Fibroblast of mammary gland (primary cell): ENCODE measurements at regions not wholly inside any gene's neighbourhood (a gene's known extent, or its start where the extent isn't known, plus 50 kb on each side); places are given as distances from the start of the nearest gene placed in this dataset.
"Not testable (repeated sequence)": the region's sequence is repeated elsewhere in the genome, so short reads cannot be mapped to it uniquely, and the experiment has no call there.

Experiments used
- DNase-seq: peaks from one replicate; pipeline ENCODE4 v3.0.0-alpha.2; 2010; ENCODE audit warnings: low read depth
- H3K4me3 ChIP-seq: 2 replicates; pipeline ENCODE4 v1.5.1; 2011; ENCODE audit warnings: low read depth, mild to moderate bottlenecking, low read length, moderate library complexity; ENCODE audit not compliant: control insufficient read depth
- TF ChIP-seq, protein P1 (sequence below): conservative IDR thresholded peaks from 2 replicates; pipeline ENCODE4 v1.5.1; 2011; ENCODE audit warnings: low read depth, low read length, inconsistent platforms; ENCODE audit not compliant: control insufficient read depth, insufficient read depth

DNA sequence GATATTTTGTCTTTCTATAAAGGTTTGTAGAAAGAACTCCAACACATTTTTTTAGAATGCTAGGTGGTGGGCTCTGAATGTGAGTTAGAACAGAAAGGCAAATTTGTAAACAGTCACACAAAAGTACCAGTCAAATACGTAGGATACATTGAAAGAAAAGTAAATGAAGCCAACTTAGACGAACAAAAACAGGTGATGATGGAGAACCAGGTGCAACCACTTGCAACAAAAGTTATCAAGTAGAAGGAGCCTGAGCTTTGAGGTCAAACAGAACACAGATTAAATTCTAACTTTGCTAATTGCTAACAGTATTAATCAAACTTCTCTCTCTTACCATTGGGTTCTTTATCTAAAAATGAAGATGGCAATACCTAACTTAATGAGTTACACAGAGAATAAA lies 62.7 kb upstream of the DAPP1 start:
- DNase-seq: no peak
- H3K4me3 ChIP-seq: no peak overlapping the region
- TF ChIP-seq, protein P1, sequence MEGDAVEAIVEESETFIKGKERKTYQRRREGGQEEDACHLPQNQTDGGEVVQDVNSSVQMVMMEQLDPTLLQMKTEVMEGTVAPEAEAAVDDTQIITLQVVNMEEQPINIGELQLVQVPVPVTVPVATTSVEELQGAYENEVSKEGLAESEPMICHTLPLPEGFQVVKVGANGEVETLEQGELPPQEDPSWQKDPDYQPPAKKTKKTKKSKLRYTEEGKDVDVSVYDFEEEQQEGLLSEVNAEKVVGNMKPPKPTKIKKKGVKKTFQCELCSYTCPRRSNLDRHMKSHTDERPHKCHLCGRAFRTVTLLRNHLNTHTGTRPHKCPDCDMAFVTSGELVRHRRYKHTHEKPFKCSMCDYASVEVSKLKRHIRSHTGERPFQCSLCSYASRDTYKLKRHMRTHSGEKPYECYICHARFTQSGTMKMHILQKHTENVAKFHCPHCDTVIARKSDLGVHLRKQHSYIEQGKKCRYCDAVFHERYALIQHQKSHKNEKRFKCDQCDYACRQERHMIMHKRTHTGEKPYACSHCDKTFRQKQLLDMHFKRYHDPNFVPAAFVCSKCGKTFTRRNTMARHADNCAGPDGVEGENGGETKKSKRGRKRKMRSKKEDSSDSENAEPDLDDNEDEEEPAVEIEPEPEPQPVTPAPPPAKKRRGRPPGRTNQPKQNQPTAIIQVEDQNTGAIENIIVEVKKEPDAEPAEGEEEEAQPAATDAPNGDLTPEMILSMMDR: no peak

DNA sequence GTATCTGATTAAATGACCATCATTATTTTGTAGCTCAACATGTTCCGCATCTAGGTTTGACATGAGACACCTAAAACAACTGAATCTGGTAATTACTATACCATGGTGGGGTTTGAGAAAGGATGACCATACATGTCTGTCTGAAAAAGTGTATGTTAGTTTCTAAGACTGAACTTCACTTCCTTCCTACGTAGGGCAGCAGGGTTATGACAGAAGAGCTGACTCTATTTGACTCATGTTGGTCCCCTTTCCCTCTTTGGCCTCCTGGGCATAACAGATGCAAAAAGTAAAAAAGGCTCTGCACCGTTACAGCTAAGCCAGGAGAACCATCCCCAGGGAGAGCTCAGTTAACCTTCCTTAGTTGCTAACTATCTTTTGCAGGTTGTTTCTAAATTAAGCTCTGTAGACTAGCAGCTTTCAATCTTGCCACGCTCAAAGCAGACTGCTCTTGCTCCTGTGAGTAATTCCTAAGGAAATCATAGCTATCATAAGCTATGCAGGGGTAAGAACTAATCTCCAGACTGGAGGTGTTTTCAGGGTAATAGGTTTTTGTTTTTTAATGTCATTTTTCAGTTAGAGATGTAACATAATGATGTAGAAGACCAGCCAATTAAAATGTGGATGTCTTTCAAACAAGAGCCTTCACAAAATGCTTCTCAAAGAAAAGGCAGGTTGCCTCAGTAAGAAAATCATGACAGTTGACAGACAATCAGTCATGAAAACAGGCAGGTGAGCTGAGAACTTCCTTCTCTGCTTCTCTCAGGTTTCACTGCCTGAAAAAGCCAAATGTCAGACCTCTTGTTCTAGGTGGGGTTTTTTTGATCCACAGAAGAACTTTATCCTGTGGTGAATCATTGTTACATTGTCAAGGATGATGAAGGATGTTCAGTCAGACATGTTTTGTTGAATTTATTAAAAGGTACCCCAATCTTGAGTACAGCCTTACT lies 66.9 kb upstream of the DAPP1 start:
- no peak overlapping the region for H3K4me3 ChIP-seq
- TF ChIP-seq, protein P1: no peak

DNA sequence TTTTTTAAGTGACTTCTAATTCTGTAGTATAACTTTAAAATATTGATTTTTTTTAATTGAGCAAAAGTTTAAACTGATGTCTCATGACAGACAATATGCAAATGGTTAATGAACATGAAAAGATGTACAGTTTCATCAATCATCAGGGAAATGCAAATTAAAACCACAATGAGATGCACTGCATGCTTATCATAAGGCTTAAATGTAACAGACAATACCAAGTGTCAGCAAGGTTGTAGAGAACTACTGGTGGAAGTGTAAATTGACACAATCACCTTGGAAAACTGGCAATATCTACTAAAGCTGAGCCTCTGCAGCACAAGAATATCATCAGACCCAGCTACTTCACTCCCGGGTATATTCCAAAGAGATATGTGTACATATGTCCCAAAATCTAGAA lies 70.2 kb upstream of the DAPP1 start:
- DNase-seq: no peak
- TF ChIP-seq, protein P1: no peak
- H3K4me3 ChIP-seq: no peak overlapping the region

More for the DNA sequence above, 66.9 kb upstream of the DAPP1 start:
- no peak for DNase-seq

DNA sequence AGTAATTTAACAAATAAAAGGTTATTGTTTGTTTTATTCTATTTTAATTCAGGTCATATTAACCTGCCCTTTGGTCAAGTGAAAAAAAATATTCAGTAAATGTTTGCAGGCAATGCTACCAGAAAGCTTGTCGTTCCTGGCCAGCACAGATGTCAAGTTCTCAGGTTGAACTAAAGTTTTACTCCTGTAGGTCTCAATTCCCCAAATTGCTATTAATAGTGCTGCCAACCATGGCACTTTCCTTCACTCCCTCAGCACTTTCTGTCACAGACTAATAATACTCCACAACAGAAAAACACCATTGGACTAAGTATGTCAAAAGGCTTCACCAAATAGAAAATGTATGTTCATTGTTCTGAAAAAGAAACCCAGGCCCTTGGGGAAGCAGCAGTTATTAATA lies 79.2 kb upstream of the C4orf54 start:
- no peak for DNase-seq
- TF ChIP-seq, protein P1: no peak
- no peak overlapping the region for H3K4me3 ChIP-seq

DNA sequence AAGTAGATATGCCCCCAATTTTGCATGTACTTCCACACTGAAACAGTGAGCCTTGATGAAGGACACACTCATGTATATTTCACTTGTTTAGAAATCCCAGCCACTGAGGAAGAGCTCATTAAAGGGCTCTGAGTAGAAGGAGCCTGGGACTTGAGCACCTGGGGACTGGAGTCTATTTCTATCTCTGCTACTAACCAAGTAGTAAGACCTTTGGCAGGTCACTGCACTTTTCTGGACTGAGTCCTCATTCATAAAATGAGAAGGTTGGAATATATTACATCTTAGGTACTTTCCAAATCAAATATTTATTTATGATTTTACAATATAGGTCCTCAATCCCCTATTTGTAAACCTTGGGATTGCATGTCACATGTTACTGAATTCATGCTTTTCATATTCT lies 78.2 kb upstream of the C4orf54 start:
- H3K4me3 ChIP-seq: no peak overlapping the region
- no peak for DNase-seq
- TF ChIP-seq, protein P1: no peak

DNA sequence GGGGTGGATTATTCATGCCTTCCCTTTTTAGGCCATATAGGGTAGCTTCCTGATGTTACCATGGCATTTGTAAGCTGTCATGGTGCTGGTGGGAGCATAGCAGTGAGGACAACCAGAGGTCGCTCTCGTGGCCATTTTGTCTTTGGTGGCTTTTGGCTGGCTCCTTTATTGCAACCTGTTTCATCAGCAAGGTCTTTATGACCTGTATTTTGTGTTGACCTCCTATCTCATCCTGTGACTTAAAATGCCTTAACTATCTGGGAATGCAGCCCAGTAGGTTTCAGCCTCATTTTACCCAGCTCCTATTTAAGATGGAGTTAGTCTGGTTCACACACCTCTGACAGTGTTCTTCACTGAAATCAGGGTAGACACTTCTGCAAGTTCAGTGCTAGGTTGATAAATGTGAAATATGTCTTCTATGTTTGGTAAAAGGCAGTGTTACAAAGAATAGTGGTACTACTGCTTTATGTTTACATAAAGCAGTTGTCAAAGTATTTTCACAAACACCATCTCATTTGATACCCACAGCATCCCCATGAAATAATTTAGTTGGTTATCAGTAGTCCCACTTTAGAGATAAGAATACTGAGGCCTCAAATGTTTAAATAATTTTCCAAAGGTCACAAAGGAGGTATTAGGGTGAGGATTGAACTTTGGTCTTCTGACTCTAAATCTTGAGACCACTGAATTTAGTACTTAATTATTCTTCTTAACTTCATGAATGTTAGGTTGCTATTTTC lies 77.1 kb upstream of the C4orf54 start:
- TF ChIP-seq, protein P1: no peak
- H3K4me3 ChIP-seq: no peak overlapping the region
- DNase-seq: no peak

DNA sequence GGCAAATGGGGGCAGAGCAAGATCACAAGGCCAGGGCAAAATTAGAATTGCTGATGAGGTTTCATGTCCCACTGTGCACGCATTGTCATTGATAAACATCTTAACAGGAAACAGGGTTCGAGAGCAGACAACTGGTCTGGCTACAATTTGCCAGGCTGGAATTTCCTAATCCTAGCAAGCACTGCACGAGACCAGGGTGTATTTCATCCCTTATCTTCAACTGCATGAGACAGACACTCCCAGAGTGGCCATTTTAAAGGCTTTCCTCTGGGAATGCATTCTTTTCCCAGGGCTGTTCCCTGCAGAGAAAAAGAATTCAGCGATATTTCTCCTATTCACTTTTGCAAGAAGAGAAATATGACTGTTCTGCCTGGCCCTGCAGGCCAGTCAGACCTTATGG lies 75.8 kb upstream of the C4orf54 start:
- DNase-seq, H3K4me3 ChIP-seq: not testable (repeated sequence)
